Progenitor cell of endocrine pancreas (in vitro differentiated cells): ENCODE measurements at regions not wholly inside any gene's neighbourhood (a gene's known extent, or its start where the extent isn't known, plus 50 kb on each side); places are given as distances from the start of the nearest gene placed in this dataset.

ENCODE experiments used
- DNase-seq: peaks from one replicate; pipeline ENCODE4 v3.0.0; 2021; ENCODE audit warnings: low spot score; ENCODE audit not compliant: unreplicated experiment
- H3K27ac Mint-ChIP-seq: 2 replicates; pipeline ENCODE4 v1.8.0; 2021; ENCODE audit warnings: mild to moderate bottlenecking, moderate library complexity, mixed read lengths
- H3K27me3 Mint-ChIP-seq: 2 replicates; pipeline ENCODE4 v1.8.0; 2021; ENCODE audit warnings: mixed read lengths
- H3K36me3 Mint-ChIP-seq: 2 replicates; pipeline ENCODE4 v1.8.0; 2022; ENCODE audit warnings: mixed read lengths; ENCODE audit not compliant: insufficient read depth
- H3K4me1 Mint-ChIP-seq: 2 replicates; pipeline ENCODE4 v1.8.0; 2021; ENCODE audit warnings: low read depth, mixed read lengths
- H3K4me3 Mint-ChIP-seq: 2 replicates; pipeline ENCODE4 v1.8.0; 2021; ENCODE audit warnings: low read depth, mild to moderate bottlenecking, moderate library complexity, mixed read lengths
- H3K9me3 Mint-ChIP-seq: 2 replicates; pipeline ENCODE4 v1.8.0; 2021; ENCODE audit warnings: low read depth, mixed read lengths
- TF ChIP-seq, protein P1 (sequence below): fragments of 200-600 bp; sonication (generic); IDR thresholded peaks from one replicate; pipeline ENCODE4 v1.5.0; 2021; ENCODE audit warnings: antibody characterized with exemption, mild to moderate bottlenecking; ENCODE audit not compliant: unreplicated experiment

DNA sequence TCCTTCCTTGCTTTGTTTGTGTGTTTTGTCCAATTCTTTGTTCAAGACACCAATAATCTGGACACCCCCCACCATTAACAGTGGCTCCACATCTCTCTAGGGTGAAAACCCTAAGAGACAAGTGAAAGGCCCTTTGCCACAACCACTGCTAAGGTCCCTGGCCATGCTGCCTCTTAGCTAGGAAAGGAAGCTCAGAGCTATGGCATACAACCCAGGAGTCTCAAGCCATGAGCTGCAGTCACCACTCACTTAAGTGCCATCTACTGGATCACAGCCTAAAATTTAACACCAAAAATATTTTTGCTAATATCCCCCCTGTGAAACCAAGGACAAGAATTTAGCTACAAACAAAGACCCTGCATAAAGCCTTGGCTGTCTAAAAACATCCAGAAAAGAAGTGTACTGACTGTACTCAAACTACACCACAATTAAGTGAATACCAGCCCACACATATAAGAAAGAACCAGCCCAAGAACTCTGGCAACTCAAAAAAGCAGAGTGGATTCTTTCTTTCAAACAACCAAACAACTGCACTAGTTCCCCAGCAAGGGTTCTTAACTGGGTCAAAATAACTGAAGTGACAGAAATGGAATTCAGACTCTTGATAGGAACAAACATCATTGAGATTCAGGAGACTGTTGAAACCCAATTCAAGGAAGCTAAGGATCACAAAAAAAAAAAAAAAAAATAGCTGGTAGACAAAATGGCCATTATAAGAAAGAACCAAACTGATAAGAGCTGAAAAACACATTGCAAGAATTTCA is 130.1 kb upstream of the GALNT5 start:
- Mint-ChIP-seq H3K9me3 (no peaks in the 10 kb centered on the region), H3K27me3 (no peaks in the 10 kb centered on the region), H3K4me3 (no peak overlapping the region), H3K4me1 (peaks cover 1% of the 10 kb centered on the region), H3K27ac (no peak overlapping the region), H3K36me3 (no peaks in the 10 kb centered on the region)
- no peak for DNase-seq
- TF ChIP-seq, protein P1, sequence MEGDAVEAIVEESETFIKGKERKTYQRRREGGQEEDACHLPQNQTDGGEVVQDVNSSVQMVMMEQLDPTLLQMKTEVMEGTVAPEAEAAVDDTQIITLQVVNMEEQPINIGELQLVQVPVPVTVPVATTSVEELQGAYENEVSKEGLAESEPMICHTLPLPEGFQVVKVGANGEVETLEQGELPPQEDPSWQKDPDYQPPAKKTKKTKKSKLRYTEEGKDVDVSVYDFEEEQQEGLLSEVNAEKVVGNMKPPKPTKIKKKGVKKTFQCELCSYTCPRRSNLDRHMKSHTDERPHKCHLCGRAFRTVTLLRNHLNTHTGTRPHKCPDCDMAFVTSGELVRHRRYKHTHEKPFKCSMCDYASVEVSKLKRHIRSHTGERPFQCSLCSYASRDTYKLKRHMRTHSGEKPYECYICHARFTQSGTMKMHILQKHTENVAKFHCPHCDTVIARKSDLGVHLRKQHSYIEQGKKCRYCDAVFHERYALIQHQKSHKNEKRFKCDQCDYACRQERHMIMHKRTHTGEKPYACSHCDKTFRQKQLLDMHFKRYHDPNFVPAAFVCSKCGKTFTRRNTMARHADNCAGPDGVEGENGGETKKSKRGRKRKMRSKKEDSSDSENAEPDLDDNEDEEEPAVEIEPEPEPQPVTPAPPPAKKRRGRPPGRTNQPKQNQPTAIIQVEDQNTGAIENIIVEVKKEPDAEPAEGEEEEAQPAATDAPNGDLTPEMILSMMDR, result no peak

DNA sequence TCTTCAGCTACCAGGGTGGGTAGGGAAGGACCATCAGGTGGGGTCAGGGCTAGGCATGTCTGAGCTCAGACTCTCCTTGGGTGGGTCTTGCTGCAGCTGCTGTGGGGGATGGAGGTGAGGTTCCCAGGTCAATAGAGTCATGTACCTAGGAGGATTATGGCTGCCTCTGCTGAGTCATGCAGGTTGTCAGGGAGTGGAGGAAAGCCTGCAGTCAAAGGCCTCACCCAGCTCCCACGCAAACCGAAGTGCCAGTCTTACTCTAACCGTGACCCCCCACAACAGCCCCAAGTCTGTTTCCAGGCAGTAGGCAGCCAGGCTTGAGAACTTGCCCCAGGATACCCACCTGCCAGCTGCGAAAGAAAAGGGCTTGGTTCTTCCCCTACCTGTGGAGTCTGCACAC is 113.6 kb upstream of the GALNT5 start:
- no peaks in the 10 kb centered on the region for H3K36me3 Mint-ChIP-seq
- no peaks in the 10 kb centered on the region for H3K4me1 Mint-ChIP-seq
- DNase-seq, result no peak
- no peaks in the 10 kb centered on the region for H3K27me3 Mint-ChIP-seq
- H3K27ac Mint-ChIP-seq, result no peak overlapping the region
- H3K4me3 Mint-ChIP-seq, result no peak overlapping the region
- H3K9me3 Mint-ChIP-seq, result no peaks in the 10 kb centered on the region
- TF ChIP-seq, protein P1, result no peak

DNA sequence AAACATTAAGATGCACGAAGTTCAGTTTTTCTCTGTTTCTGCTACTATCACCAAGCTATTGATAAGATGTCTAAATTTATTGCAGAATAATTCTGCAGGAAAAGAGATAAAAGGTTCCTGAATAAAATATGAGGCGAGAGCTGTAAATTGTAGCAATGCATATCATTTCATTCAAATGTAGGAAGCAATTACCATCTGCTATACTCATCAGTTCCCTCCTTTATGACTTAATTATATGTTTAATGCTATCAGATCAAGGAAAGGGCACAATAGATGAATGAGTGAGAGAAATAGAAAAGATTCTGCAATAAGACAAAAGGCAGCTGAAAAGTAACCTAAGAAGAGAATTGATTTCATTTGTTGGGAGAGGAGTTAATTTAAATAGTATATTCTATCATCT is 108.2 kb upstream of the GALNT5 start:
- Mint-ChIP-seq H3K27ac (no peak overlapping the region), H3K9me3 (no peaks in the 10 kb centered on the region), H3K27me3 (no peaks in the 10 kb centered on the region), H3K4me1 (peaks cover 6% of the 10 kb centered on the region), H3K4me3 (no peak overlapping the region), H3K36me3 (no peaks in the 10 kb centered on the region)
- DNase-seq, result no peak
- TF ChIP-seq, protein P1, result no peak

DNA sequence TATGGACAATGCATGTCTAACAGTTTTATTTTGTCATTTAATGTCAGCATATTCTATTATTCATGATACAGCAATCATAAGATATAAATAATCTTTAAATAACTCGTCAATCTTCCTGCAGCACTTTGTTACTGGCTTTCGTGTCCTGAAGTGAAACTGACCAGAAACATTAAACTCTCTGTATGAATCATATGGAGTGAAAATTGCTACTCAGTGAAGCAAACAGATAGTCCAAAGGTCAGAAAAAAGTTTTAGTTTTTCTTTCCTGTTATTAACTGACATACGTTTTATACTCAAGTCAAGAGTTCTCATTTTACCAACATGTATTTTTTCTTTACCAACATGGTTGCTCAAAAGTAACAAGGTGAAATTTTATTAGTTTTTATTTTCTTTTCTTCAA is 106.8 kb upstream of the GALNT5 start:
- H3K4me1 Mint-ChIP-seq, result peaks cover 6% of the 10 kb centered on the region
- H3K36me3 Mint-ChIP-seq, result no peaks in the 10 kb centered on the region
- no peak overlapping the region for H3K27ac Mint-ChIP-seq
- no peak overlapping the region for H3K4me3 Mint-ChIP-seq
- no peaks in the 10 kb centered on the region for H3K9me3 Mint-ChIP-seq
- no peaks in the 10 kb centered on the region for H3K27me3 Mint-ChIP-seq
- TF ChIP-seq, protein P1, result no peak
- DNase-seq, result no peak

DNA sequence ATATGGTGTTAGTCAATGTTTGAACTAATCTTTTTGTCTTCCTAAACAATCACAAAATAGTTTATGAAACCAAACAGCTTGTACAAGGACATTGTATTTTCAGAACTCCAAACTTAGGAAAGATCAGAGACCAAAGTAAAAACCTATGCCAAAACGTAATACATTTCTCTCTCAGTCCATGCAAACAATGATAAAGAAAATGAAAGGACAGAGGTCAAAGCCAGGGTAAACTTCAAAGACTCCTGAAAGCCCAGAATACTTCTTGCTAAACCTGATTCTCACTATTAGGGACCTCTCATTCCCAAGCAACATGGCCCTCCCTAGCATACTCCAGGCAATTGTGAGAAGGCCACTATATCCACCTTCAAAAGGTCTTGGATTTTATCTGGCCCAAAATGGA is 105.1 kb upstream of the GALNT5 start:
- DNase-seq, result no peak
- Mint-ChIP-seq H3K27me3 (no peaks in the 10 kb centered on the region), H3K9me3 (no peaks in the 10 kb centered on the region), H3K4me1 (peaks cover 6% of the 10 kb centered on the region), H3K27ac (no peak overlapping the region), H3K4me3 (no peak overlapping the region), H3K36me3 (no peaks in the 10 kb centered on the region)
- TF ChIP-seq, protein P1, result no peak
